PC-9 (cell line): ENCODE measurements at regions not wholly inside any gene's neighbourhood (a gene's known extent, or its start where the extent isn't known, plus 50 kb on each side); places are given as distances from the start of the nearest gene placed in this dataset.

Source experiments
- BruUV-seq: library from RNA; stranded (reverse); fragments of 400-500 nt; replicated peaks from 2 replicates; lab custom pipeline; 2021; lab: Mats Ljungman, UMichigan
- CTCF ChIA-PET: fragments of 300-600 bp; sonication (Branson Sonifier 250); formaldehyde crosslinking; loops from one replicate; lab custom pipeline; 2022; ENCODE audit warnings: antibody characterized with exemption; lab: Charles Lee
- POLR2A ChIA-PET: fragments of 300-600 bp; sonication (Branson Sonifier 250); formaldehyde crosslinking; loops from one replicate; lab custom pipeline; 2022; ENCODE audit warnings: antibody characterized with exemption; ENCODE audit not compliant: unreplicated experiment; lab: Charles Lee
- DNase-seq, 2 experiments: peaks; one replicate each; pipeline versions ENCODE4 v3.0.0 to v3.0.0-alpha.2; 2015 to 2022; ENCODE audit warnings: mixed read lengths in 1 of 2
- H2AFZ ChIP-seq: fragments of 200-600 bp; sonication (generic); 2 replicates; pipeline ENCODE4 v1.8.1; 2017; ENCODE audit warnings: antibody characterized with exemption
- H3F3A ChIP-seq: fragments of 200-600 bp; sonication (generic); 2 replicates; pipeline ENCODE4 v1.8.1; 2017; ENCODE audit warnings: antibody characterized with exemption, mild to moderate bottlenecking, low read depth; ENCODE audit not compliant: insufficient read depth
- H3K27ac ChIP-seq: fragments of 200-600 bp; sonication (generic); 2 replicates; pipeline ENCODE4 v1.6.1; 2016; ENCODE audit warnings: mixed run types
- H3K27me3 ChIP-seq: fragments of 200-600 bp; sonication (generic); 2 replicates; pipeline ENCODE4 v1.6.1; 2016; ENCODE audit warnings: low read depth, mixed run types; ENCODE audit not compliant: insufficient read depth
- H3K36me3 ChIP-seq: fragments of 200-600 bp; sonication (generic); 2 replicates; pipeline ENCODE4 v1.6.1; 2016; ENCODE audit warnings: low read depth, mixed run types
- H3K4me1 ChIP-seq: fragments of 200-600 bp; sonication (generic); replicated peaks from 2 replicates; pipeline ENCODE4 v1.6.1; 2016; ENCODE audit warnings: mixed run types; ENCODE audit not compliant: insufficient read depth
- H3K4me2 ChIP-seq: fragments of 200-600 bp; sonication (generic); 2 replicates; pipeline ENCODE4 v1.6.1; 2017; ENCODE audit warnings: mixed run types
- H3K4me3 ChIP-seq: fragments of 200-600 bp; sonication (generic); 2 replicates; pipeline ENCODE4 v1.6.1; 2016; ENCODE audit warnings: mixed run types
- H3K79me2 ChIP-seq: fragments of 200-600 bp; sonication (generic); 2 replicates; pipeline ENCODE4 v1.6.1; 2017; ENCODE audit warnings: low read depth, mixed run types
- H3K9me2 ChIP-seq: fragments of 200-600 bp; sonication (generic); 2 replicates; pipeline ENCODE4 v1.8.1; 2017; ENCODE audit warnings: mild to moderate bottlenecking; ENCODE audit not compliant: insufficient read depth
- H3K9me3 ChIP-seq: fragments of 200-600 bp; sonication (generic); 2 replicates; pipeline ENCODE4 v1.8.1; 2016; ENCODE audit warnings: low read depth; ENCODE audit not compliant: insufficient read depth
- H4K20me1 ChIP-seq: fragments of 200-600 bp; sonication (generic); 2 replicates; pipeline ENCODE4 v1.8.1; 2017; ENCODE audit not compliant: insufficient read depth
- CTCF ChIP-seq: fragments of 200-600 bp; sonication (generic); conservative IDR thresholded peaks from 2 replicates; pipeline ENCODE4 v1.6.1; 2017; ENCODE audit warnings: mixed run types, antibody characterized with exemption, mild to moderate bottlenecking, moderate library complexity
- EZH2 ChIP-seq: fragments of 200-600 bp; sonication (generic); IDR thresholded peaks from 2 replicates; pipeline ENCODE4 v1.8.0; 2017; ENCODE audit warnings: antibody characterized with exemption, low read depth
- intact Hi-C: fragments of 100-400 bp; cut with micrococcal nuclease; formaldehyde crosslinking; loops from one replicate; pipeline ENCODE4 v1.10.0; 2022; ENCODE audit not compliant: unreplicated experiment

- no peaks in the 10 kb centered on the region for H3K36me3 ChIP-seq
- no peaks in the 10 kb centered on the region for H4K20me1 ChIP-seq
- peaks cover 10% of the 10 kb centered on the region for H3K27me3 ChIP-seq
- intact Hi-C loops: no loop called here
- TF ChIP-seq EZH2 (no peak), CTCF (no peak)
- H3K9me2 ChIP-seq: no peaks in the 10 kb centered on the region
- H3K9me3 ChIP-seq: no peaks in the 10 kb centered on the region
- no peak overlapping the region for H3K4me3 ChIP-seq
- no TSS peak for BruUV-seq
- ChIA-PET POLR2A (no interaction called here), CTCF (no interaction called here)
- H2AFZ ChIP-seq: no peak overlapping the region
- no peak overlapping the region for H3K4me2 ChIP-seq
- no peaks in the 10 kb centered on the region for H3K4me1 ChIP-seq
- H3K27ac ChIP-seq: no peak overlapping the region
- H3K79me2 ChIP-seq: no peaks in the 10 kb centered on the region
- no peak for DNase-seq
- H3F3A ChIP-seq: no peaks in the 10 kb centered on the region
These were observed 583.2 kb downstream of the GLRX3 start for GRCh38 chr10:130719448-130719752.

GRCh38 chr10:130720235-130720634, 584.0 kb downstream of the GLRX3 start:
- DNase-seq: no peak
- intact Hi-C loops: no loop called here
- CTCF ChIA-PET: no interaction called here

GRCh38 chr10:130721971-130722370, 585.8 kb downstream of the GLRX3 start:
- CTCF ChIA-PET: no interaction called here
- POLR2A ChIA-PET: no interaction called here
- Histone ChIP-seq H3K4me1 (no peaks in the 10 kb centered on the region), H3K27me3 (peaks cover 4% of the 10 kb centered on the region), H3K36me3 (no peaks in the 10 kb centered on the region), H4K20me1 (no peaks in the 10 kb centered on the region), H3K4me2 (no peak overlapping the region), H3K9me3 (no peaks in the 10 kb centered on the region), H3F3A (no peaks in the 10 kb centered on the region), H3K4me3 (no peak overlapping the region), H3K27ac (no peak overlapping the region), H2AFZ (no peak overlapping the region), H3K9me2 (no peaks in the 10 kb centered on the region), H3K79me2 (no peaks in the 10 kb centered on the region)
- no TSS peak for BruUV-seq
- DNase-seq: no peak
- TF ChIP-seq CTCF (no peak), EZH2 (no peak)
- intact Hi-C loops: no loop called here

More at GRCh38 chr10:130720235-130720634, 584.0 kb downstream of the GLRX3 start:
- POLR2A ChIA-PET: no interaction called here
- Histone ChIP-seq H3F3A (no peaks in the 10 kb centered on the region), H3K79me2 (no peaks in the 10 kb centered on the region), H3K4me3 (no peak overlapping the region), H3K4me2 (no peak overlapping the region), H3K27ac (no peak overlapping the region), H2AFZ (no peak overlapping the region), H3K9me2 (no peaks in the 10 kb centered on the region), H3K4me1 (no peaks in the 10 kb centered on the region), H3K27me3 (peaks cover 2% of the 10 kb centered on the region; the same call in 1 of the 2 replicates), H3K36me3 (no peaks in the 10 kb centered on the region), H3K9me3 (no peaks in the 10 kb centered on the region), H4K20me1 (no peaks in the 10 kb centered on the region)
- BruUV-seq: no TSS peak
- TF ChIP-seq EZH2 (no peak), CTCF (no peak)
